Stomach smooth muscle (tissue), 2 donors: ENCODE measurements at regions not wholly inside any gene's neighbourhood (a gene's known extent, or its start where the extent isn't known, plus 50 kb on each side); places are given as distances from the start of the nearest gene placed in this dataset.

ENCODE experiments used
- H3K27ac ChIP-seq: one replicate; pipeline ENCODE4 v1.7.0; 2013; ENCODE audit warnings: mild to moderate bottlenecking, low read length, inconsistent platforms
- H3K27me3 ChIP-seq, 2 donors: one replicate each; pipeline ENCODE4 v1.7.0; 2013; ENCODE audit warnings: low read length in 2 of 2; ENCODE audit not compliant: insufficient read depth in 2 of 2, control insufficient read depth in 1 of 2
- H3K36me3 ChIP-seq, 2 donors: one replicate each; pipeline ENCODE4 v1.7.0; 2013; ENCODE audit warnings: low read length in 2 of 2; ENCODE audit not compliant: control insufficient read depth in 2 of 2, insufficient read depth in 2 of 2
- H3K4me1 ChIP-seq: one replicate; pipeline ENCODE4 v1.7.0; 2013; ENCODE audit warnings: low read length; ENCODE audit not compliant: control insufficient read depth, insufficient read depth
- H3K4me3 ChIP-seq, 2 donors: one replicate each; pipeline ENCODE4 v1.7.0; 2013; ENCODE audit warnings: low read length in 2 of 2
- H3K9ac ChIP-seq, 2 donors: one replicate each; pipeline ENCODE4 v1.7.0; 2013; ENCODE audit warnings: low read length in 2 of 2, mild to moderate bottlenecking in 1 of 2
- H3K9me3 ChIP-seq, 2 donors: one replicate each; pipeline ENCODE4 v1.7.0; 2013; ENCODE audit warnings: low read length in 2 of 2; ENCODE audit not compliant: control insufficient read depth in 2 of 2
- donor health status: healthy.
- donor health status: Pancreatic carcinoma.

- no peak overlapping the region for H3K27ac ChIP-seq
- H3K4me3 ChIP-seq = no peak overlapping the region
- H3K9ac ChIP-seq = no peak overlapping the region
- no peaks in the 10 kb centered on the region for H3K27me3 ChIP-seq
- H3K36me3 ChIP-seq = no peaks in the 10 kb centered on the region
- no peaks in the 10 kb centered on the region for H3K4me1 ChIP-seq
- peaks cover 0 to 3% of the 10 kb centered on the region in 2 donors for H3K9me3 ChIP-seq
Measured at GRCh38 chr2:118349365-118349764, 261.1 kb downstream of the INSIG2 start.

GRCh38 chr2:118348380-118349034 is 260.2 kb downstream of the INSIG2 start:
- H3K4me3 ChIP-seq = no peak overlapping the region
- H3K27me3 ChIP-seq = no peaks in the 10 kb centered on the region
- peaks cover 0 to 3% of the 10 kb centered on the region in 2 donors for H3K9me3 ChIP-seq
- no peak overlapping the region for H3K27ac ChIP-seq
- no peaks in the 10 kb centered on the region for H3K36me3 ChIP-seq
- H3K9ac ChIP-seq = no peak overlapping the region
- H3K4me1 ChIP-seq = no peaks in the 10 kb centered on the region

- Histone ChIP-seq H3K27me3 (peaks cover 0 to 2% of the 10 kb centered on the region in 2 donors), H3K9ac (no peak overlapping the region), H3K4me3 (no peak overlapping the region), H3K9me3 (peaks cover 0 to 3% of the 10 kb centered on the region in 2 donors), H3K36me3 (no peaks in the 10 kb centered on the region), H3K4me1 (no peaks in the 10 kb centered on the region), H3K27ac (no peak overlapping the region)
Measured at GRCh38 chr2:118345465-118345864, 257.2 kb downstream of the INSIG2 start.

DNA sequence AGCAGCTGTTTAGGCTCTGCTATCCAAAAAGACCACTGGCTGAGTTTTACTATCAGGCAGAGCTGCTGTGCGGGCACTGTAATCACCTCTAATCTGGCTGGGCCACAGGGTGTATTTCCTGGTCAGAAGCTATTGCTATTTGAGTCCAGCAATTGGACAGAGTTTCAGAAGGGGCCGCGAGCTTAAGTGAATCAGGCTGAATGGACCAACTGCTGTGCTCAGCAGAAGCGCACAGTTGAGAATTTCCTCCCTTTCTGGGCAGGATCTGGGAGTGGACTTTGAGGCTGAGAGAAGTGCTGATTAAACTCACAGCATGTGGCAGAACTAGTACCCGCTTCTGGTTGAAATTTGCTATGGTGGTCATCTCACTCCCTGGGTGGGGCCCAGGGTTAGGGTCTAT is 251.8 kb downstream of the INSIG2 start:
- peaks cover 0 to 2% of the 10 kb centered on the region in 2 donors for H3K27me3 ChIP-seq
- no peak overlapping the region for H3K27ac ChIP-seq
- H3K36me3 ChIP-seq = no peaks in the 10 kb centered on the region
- H3K4me1 ChIP-seq = no peaks in the 10 kb centered on the region
- no peak overlapping the region for H3K4me3 ChIP-seq
- H3K9me3 ChIP-seq = peaks cover 6 to 7% of the 10 kb centered on the region in 2 donors
- H3K9ac ChIP-seq = no peak overlapping the region

- no peaks in the 10 kb centered on the region for H3K4me1 ChIP-seq
- peaks cover 6 to 7% of the 10 kb centered on the region in 2 donors for H3K9me3 ChIP-seq
- H3K36me3 ChIP-seq = no peaks in the 10 kb centered on the region
- H3K9ac ChIP-seq = no peak overlapping the region
- no peak overlapping the region for H3K27ac ChIP-seq
- peaks cover 0 to 2% of the 10 kb centered on the region in 2 donors for H3K27me3 ChIP-seq
- no peak overlapping the region for H3K4me3 ChIP-seq
Measured at GRCh38 chr2:118339386-118339785, 251.1 kb downstream of the INSIG2 start.

- Histone ChIP-seq H3K36me3 (no peaks in the 10 kb centered on the region), H3K9ac (no peak overlapping the region), H3K27ac (no peak overlapping the region), H3K4me3 (no peak overlapping the region), H3K9me3 (no peaks in the 10 kb centered on the region), H3K27me3 (no peaks in the 10 kb centered on the region), H3K4me1 (no peaks in the 10 kb centered on the region)
Measured at GRCh38 chr2:118333664-118334063, 245.4 kb downstream of the INSIG2 start.

DNA sequence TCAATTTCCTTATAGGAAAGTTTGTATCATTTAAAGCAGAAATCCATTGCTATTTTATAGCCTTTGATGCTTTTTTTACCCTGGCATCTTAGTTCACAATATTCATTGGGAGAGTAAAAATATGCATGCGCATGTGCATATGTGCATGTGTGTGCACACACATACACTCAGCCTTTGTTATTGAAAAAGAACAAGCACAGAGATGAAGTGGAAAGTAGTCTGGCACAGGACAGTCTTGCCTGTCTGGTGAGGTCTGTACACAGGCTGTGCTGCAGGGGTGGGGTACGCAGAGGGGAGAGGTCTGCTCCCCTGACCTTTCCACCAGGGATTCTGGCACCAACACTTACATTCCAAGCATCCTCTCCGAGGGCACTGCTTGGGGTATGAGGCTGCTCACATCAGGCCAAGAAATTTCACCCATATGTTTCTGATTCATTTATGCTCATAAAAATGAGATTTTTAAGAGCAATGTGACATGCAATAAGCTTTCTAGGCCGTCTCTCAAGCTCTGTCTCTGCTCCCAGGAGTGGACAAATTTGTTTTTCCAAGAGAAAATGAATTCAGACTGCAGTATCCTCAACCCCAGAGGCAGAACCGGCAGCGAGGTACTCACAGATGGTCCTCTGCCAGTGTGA is 237.2 kb downstream of the INSIG2 start:
- H3K4me3 ChIP-seq = no peak overlapping the region
- H3K27ac ChIP-seq = no peak overlapping the region
- H3K4me1 ChIP-seq = no peaks in the 10 kb centered on the region
- peaks cover 0 to 3% of the 10 kb centered on the region in 2 donors for H3K9me3 ChIP-seq
- H3K9ac ChIP-seq = no peak overlapping the region
- peaks cover 2 to 10% of the 10 kb centered on the region in 2 donors for H3K27me3 ChIP-seq
- no peaks in the 10 kb centered on the region for H3K36me3 ChIP-seq

GRCh38 chr2:118322406-118322805 is 234.1 kb downstream of the INSIG2 start:
- no peaks in the 10 kb centered on the region for H3K4me1 ChIP-seq
- no peaks in the 10 kb centered on the region for H3K9me3 ChIP-seq
- no peak overlapping the region for H3K27ac ChIP-seq
- no peaks in the 10 kb centered on the region for H3K36me3 ChIP-seq
- H3K9ac ChIP-seq = no peak overlapping the region
- H3K4me3 ChIP-seq = no peak overlapping the region
- H3K27me3 ChIP-seq = peaks cover 2 to 8% of the 10 kb centered on the region in 2 donors

DNA sequence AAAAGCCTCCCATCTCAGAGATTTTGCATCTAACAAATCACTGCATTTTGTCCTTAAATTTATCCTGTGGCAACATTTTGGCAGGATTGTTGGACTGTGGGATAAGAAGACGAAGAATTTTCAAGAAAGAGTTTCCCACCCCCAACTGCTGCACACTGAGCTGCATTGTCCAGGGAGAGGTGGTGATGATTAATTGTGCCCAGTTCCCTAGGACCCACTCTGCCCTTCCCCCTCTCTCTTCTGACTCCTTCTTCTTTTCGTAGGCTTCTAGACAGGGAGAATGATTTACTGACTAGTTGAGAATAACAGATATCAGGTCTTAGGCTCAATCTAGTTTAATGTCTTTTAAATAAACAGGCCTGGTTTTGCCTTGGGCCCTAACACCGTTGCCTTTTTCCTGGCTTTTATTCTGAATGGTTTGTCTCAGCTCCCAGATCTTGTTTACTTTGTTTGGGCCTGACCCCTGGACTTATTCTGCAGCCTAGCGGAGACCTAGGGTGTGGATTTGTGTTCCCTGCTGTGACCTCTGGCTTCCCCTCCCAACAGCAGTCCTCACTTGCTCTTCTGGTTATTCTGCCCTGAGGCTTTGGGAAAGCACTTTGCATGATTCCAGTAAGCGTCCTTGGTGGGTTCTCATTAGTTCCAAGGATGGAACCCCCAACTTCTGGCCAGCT is 233.3 kb downstream of the INSIG2 start:
- no peaks in the 10 kb centered on the region for H3K4me1 ChIP-seq
- H3K27me3 ChIP-seq = peaks cover 2 to 11% of the 10 kb centered on the region in 2 donors
- H3K36me3 ChIP-seq = no peaks in the 10 kb centered on the region
- no peak overlapping the region for H3K27ac ChIP-seq
- no peak overlapping the region for H3K9ac ChIP-seq
- no peaks in the 10 kb centered on the region for H3K9me3 ChIP-seq
- H3K4me3 ChIP-seq = no peak overlapping the region

GRCh38 chr2:118320658-118321057 is 232.4 kb downstream of the INSIG2 start:
- H3K9ac ChIP-seq = no peak overlapping the region
- H3K36me3 ChIP-seq = no peaks in the 10 kb centered on the region
- no peaks in the 10 kb centered on the region for H3K4me1 ChIP-seq
- H3K9me3 ChIP-seq = no peaks in the 10 kb centered on the region
- no peak overlapping the region for H3K4me3 ChIP-seq
- peaks cover 2 to 12% of the 10 kb centered on the region in 2 donors for H3K27me3 ChIP-seq
- no peak overlapping the region for H3K27ac ChIP-seq

DNA sequence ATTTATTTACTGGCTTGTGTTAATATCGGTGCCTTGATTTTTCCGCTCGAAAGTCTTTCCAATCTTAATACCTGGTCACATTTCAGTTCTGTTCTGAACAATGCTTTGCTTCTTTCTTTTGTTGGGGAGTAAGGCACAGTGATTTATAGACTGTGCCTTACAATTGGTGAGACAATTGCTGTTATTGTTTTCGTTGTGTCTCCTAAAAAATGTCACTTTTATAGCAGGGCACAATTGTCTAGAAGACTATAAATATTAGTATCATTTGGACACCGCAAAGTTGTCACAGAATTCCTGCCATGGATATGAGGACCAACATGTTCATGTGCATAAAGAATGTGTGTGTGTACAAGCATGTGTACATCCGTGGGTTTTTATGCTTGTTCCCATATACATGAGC is 231.9 kb downstream of the INSIG2 start:
- Histone ChIP-seq H3K9ac (no peak overlapping the region), H3K36me3 (no peaks in the 10 kb centered on the region), H3K4me3 (no peak overlapping the region), H3K9me3 (no peaks in the 10 kb centered on the region), H3K4me1 (no peaks in the 10 kb centered on the region), H3K27me3 (peaks cover 2 to 12% of the 10 kb centered on the region in 2 donors), H3K27ac (no peak overlapping the region)
